GM18511 (cell line): ENCODE measurements at regions not wholly inside any gene's neighbourhood (a gene's known extent, or its start where the extent isn't known, plus 50 kb on each side); places are given as distances from the start of the nearest gene placed in this dataset.
"Not testable (repeated sequence)": the region's sequence is repeated elsewhere in the genome, so short reads cannot be mapped to it uniquely, and the experiment has no call there.

ENCODE experiments used
- ATAC-seq: cut with Tn5 transposase; IDR thresholded peaks from one replicate; pipeline ENCODE4 v1.9.1; 2021; ENCODE audit warnings: mild to moderate bottlenecking, moderate library complexity; ENCODE audit not compliant: unreplicated experiment

- ATAC-seq = no peak
Measured at GRCh38 chr6:90892271-90892670, 305.4 kb upstream of the MAP3K7 start.

- no peak for ATAC-seq
Measured at GRCh38 chr6:90891355-90891754, 304.5 kb upstream of the MAP3K7 start.

- ATAC-seq = no peak
Measured at GRCh38 chr6:90890683-90891330, 303.9 kb upstream of the MAP3K7 start.

- no peak for ATAC-seq
Measured at GRCh38 chr6:90887764-90888163, 300.9 kb upstream of the MAP3K7 start.

GRCh38 chr6:90885611-90886056 lies 298.8 kb upstream of the MAP3K7 start:
- ATAC-seq = no peak

GRCh38 chr6:90885137-90885536 lies 298.3 kb upstream of the MAP3K7 start:
- not testable (repeated sequence) for ATAC-seq

GRCh38 chr6:90877616-90878015 lies 290.7 kb upstream of the MAP3K7 start:
- no peak for ATAC-seq

- ATAC-seq = no peak
Measured at GRCh38 chr6:90874931-90875330, 288.1 kb upstream of the MAP3K7 start.

- no peak for ATAC-seq
Measured at GRCh38 chr6:90872981-90873380, 286.1 kb upstream of the MAP3K7 start.

GRCh38 chr6:90870561-90870960 lies 283.7 kb upstream of the MAP3K7 start:
- ATAC-seq = no peak

- no peak for ATAC-seq
Measured at GRCh38 chr6:90868656-90869055, 281.8 kb upstream of the MAP3K7 start.

GRCh38 chr6:90868256-90868655 lies 281.4 kb upstream of the MAP3K7 start:
- no peak for ATAC-seq

GRCh38 chr6:90865513-90865912 lies 278.6 kb upstream of the MAP3K7 start:
- no peak for ATAC-seq

GRCh38 chr6:90863043-90863442 lies 276.2 kb upstream of the MAP3K7 start:
- no peak for ATAC-seq

GRCh38 chr6:90860822-90861601 lies 274.1 kb upstream of the MAP3K7 start:
- ATAC-seq = no peak

- no peak for ATAC-seq
Measured at GRCh38 chr6:90859612-90860011, 272.7 kb upstream of the MAP3K7 start.

- no peak for ATAC-seq
Measured at GRCh38 chr6:90859056-90859455, 272.2 kb upstream of the MAP3K7 start.

GRCh38 chr6:90849686-90850085 lies 262.8 kb upstream of the MAP3K7 start:
- no peak for ATAC-seq

- no peak for ATAC-seq
Measured at GRCh38 chr6:90846824-90847223, 260.0 kb upstream of the MAP3K7 start.

- ATAC-seq = no peak
Measured at GRCh38 chr6:90835596-90836212, 248.8 kb upstream of the MAP3K7 start.

GRCh38 chr6:90829311-90829710 lies 242.4 kb upstream of the MAP3K7 start:
- ATAC-seq = no peak

GRCh38 chr6:90820436-90820835 lies 233.6 kb upstream of the MAP3K7 start:
- ATAC-seq = no peak
